ENCODE measurements at regions not wholly inside any gene's neighbourhood (a gene's known extent, or its start where the extent isn't known, plus 50 kb on each side); places are given as distances from the start of the nearest gene placed in this dataset.

GRCh38 chrX:110450050-110450449, 91.4 kb downstream of the RTL9 start:
- TF ChIP-seq CTCF (IDR thresholded peaks at IDR 0.05) (peak; percentile 81), POLR2AphosphoS5 (IDR thresholded peaks at IDR 0.05; ENCODE audit: low read depth, low read length) (no peak), REST (IDR thresholded peaks at IDR 0.05; ENCODE audit: insufficient read depth in 1 of 2, low read depth in 2 of 2, low read length in 1 of 2) (no peak)

Data from Panc1 (cell line).